ENCODE measurements at regions not wholly inside any gene's neighbourhood (a gene's known extent, or its start where the extent isn't known, plus 50 kb on each side); places are given as distances from the start of the nearest gene placed in this dataset.

- TF ChIP-seq CTCF (IDR thresholded peaks at IDR 0.05) (no peak), POLR2A (IDR thresholded peaks at IDR 0.05) (no peak)
- intact Hi-C loops (cut with DNase I; ENCODE audit: low total_unique reads): no loop called here
- WGBS, 2 donors: 44 to 52% methylated on average over 6 of the region's 6 CpGs
- no peak overlapping the region for H3K4me3 ChIP-seq (ENCODE audit: low read depth, poor library complexity, severe bottlenecking)
- no peak for DNase-seq (ENCODE audit: low spot score in 2 of 2)
Observed at GRCh38 chr7:46859963-46860475, 721.9 kb downstream of the TNS3 start.

- H3K4me3 ChIP-seq (ENCODE audit: low read depth, poor library complexity, severe bottlenecking): no peak overlapping the region
- TF ChIP-seq POLR2A (IDR thresholded peaks at IDR 0.05) (no peak), CTCF (IDR thresholded peaks at IDR 0.05) (no peak)
- no peak for DNase-seq (ENCODE audit: low spot score in 2 of 2)
- 43 to 46% methylated on average over 4 of the region's 4 CpGs for WGBS, 2 donors
- intact Hi-C loops (cut with DNase I; ENCODE audit: low total_unique reads): no loop called here
Observed at GRCh38 chr7:46855851-46856250, 726.1 kb downstream of the TNS3 start.

GRCh38 chr7:46854958-46855473 is 726.9 kb downstream of the TNS3 start:
- H3K4me3 ChIP-seq (ENCODE audit: low read depth, poor library complexity, severe bottlenecking): no peak overlapping the region
- WGBS, 2 donors: 50 to 63% methylated on average over 1 of the region's 1 CpG
- TF ChIP-seq POLR2A (IDR thresholded peaks at IDR 0.05) (no peak), CTCF (IDR thresholded peaks at IDR 0.05) (no peak)
- intact Hi-C loops (cut with DNase I; ENCODE audit: low total_unique reads): no loop called here
- no peak for DNase-seq (ENCODE audit: low spot score in 2 of 2)

GRCh38 chr7:46853451-46853850 is 728.5 kb downstream of the TNS3 start:
- TF ChIP-seq CTCF (IDR thresholded peaks at IDR 0.05): no peak
- no peak overlapping the region for H3K4me3 ChIP-seq (ENCODE audit: low read depth, poor library complexity, severe bottlenecking)
- 80 to 91% methylated on average over 1 of the region's 1 CpG for WGBS, 2 donors
- intact Hi-C loops (cut with DNase I; ENCODE audit: low total_unique reads): no loop called here
- no peak for DNase-seq (ENCODE audit: low spot score in 2 of 2)

- WGBS, 2 donors: 93 to 96% methylated on average over 3 of the region's 3 CpGs
Observed at GRCh38 chr7:46852795-46853194, 729.1 kb downstream of the TNS3 start.

More at GRCh38 chr7:46852795-46853194, 729.1 kb downstream of the TNS3 start:
- no peak overlapping the region for H3K4me3 ChIP-seq (ENCODE audit: low read depth, poor library complexity, severe bottlenecking)
- intact Hi-C loops (cut with DNase I; ENCODE audit: low total_unique reads): no loop called here
- DNase-seq (ENCODE audit: low spot score in 2 of 2): no peak
- no peak for TF ChIP-seq CTCF (IDR thresholded peaks at IDR 0.05)
